ENCODE measurements at regions not wholly inside any gene's neighbourhood (a gene's known extent, or its start where the extent isn't known, plus 50 kb on each side); places are given as distances from the start of the nearest gene placed in this dataset.

DNA sequence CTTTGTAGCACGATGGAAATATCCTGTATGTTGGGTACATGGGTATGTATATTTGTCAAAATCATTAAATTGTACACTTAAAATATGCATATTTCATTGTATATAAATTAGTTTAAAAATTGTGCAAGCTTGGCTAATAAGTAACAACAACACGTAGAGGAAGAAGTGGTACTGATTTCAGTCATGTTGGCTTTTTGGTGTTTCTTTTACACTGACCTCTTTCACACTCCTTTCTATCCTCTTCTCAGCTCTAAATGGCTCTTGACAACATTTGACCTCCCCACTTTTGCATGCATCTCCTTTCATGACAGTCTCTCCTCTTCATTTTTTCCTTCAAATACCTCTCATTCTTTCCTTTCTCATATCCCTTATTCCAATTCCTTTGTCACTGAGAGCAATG, 801.4 kb upstream of the ZEB2 start:
- H3K4me3 ChIP-seq (ENCODE audit: control insufficient read depth in 1 of 7, extremely low read depth in 1 of 7, insufficient read depth in 4 of 7, low read depth in 2 of 7, low read length in 6 of 7), result no peak overlapping the region
- no peaks in the 10 kb centered on the region for H3K27me3 ChIP-seq (replicated peaks in 2 of 5; ENCODE audit: control insufficient read depth in 4 of 5, insufficient read depth in 5 of 5, low read length in 4 of 5)
- POLR2A ChIA-PET, result no interaction called here
- no CpG with 5 or more reads among the region's 2 CpGs for WGBS (ENCODE audit: insufficient coverage)
- CTCF ChIA-PET, result no interaction called here
- no peak for DNase-seq
- H3K9me3 ChIP-seq (ENCODE audit: control extremely low read depth in 1 of 5, control insufficient read depth in 4 of 5, insufficient read depth in 2 of 5, low read depth in 1 of 5, low read length in 4 of 5), result no peaks in the 10 kb centered on the region
- H3K27ac ChIP-seq (ENCODE audit: insufficient read depth in 1 of 2, low read depth in 1 of 2, low read length in 2 of 2, poor library complexity in 1 of 2, severe bottlenecking in 2 of 2), result no peak overlapping the region
- H3K36me3 ChIP-seq (ENCODE audit: control insufficient read depth in 4 of 4, insufficient read depth in 4 of 4, low read length in 3 of 4), result no peaks in the 10 kb centered on the region
- peaks cover 5 to 9% (median 6%) of the 10 kb centered on the region in 4 experiments for H3K4me1 ChIP-seq (ENCODE audit: control extremely low read depth in 1 of 4, control insufficient read depth in 4 of 4, insufficient read depth in 4 of 4, low read length in 3 of 4)

- Histone ChIP-seq H3K27ac (ENCODE audit: insufficient read depth in 1 of 2, low read depth in 1 of 2, low read length in 2 of 2, poor library complexity in 1 of 2, severe bottlenecking in 2 of 2) (no peak overlapping the region), H3K4me1 (ENCODE audit: control extremely low read depth in 1 of 4, control insufficient read depth in 4 of 4, insufficient read depth in 4 of 4, low read length in 3 of 4) (no peaks in the 10 kb centered on the region), H3K36me3 (ENCODE audit: control insufficient read depth in 4 of 4, insufficient read depth in 4 of 4, low read length in 3 of 4) (no peaks in the 10 kb centered on the region), H3K4me3 (ENCODE audit: control insufficient read depth in 1 of 7, extremely low read depth in 1 of 7, insufficient read depth in 4 of 7, low read depth in 2 of 7, low read length in 6 of 7) (no peak overlapping the region), H3K27me3 (replicated peaks in 2 of 5; ENCODE audit: control insufficient read depth in 4 of 5, insufficient read depth in 5 of 5, low read length in 4 of 5) (no peaks in the 10 kb centered on the region), H3K9me3 (ENCODE audit: control extremely low read depth in 1 of 5, control insufficient read depth in 4 of 5, insufficient read depth in 2 of 5, low read depth in 1 of 5, low read length in 4 of 5) (peaks cover 0 to 9% (median 5%) of the 10 kb centered on the region in 5 experiments)
- ChIA-PET CTCF (no interaction called here), POLR2A (no interaction called here)
- DNase-seq, result no peak
- no CpG with 5 or more reads among the region's 1 CpG for WGBS (ENCODE audit: insufficient coverage)
Observed at GRCh38 chr2:145316496-145316895, 796.6 kb upstream of the ZEB2 start.

- H3K4me3 ChIP-seq (ENCODE audit: control insufficient read depth in 1 of 7, extremely low read depth in 1 of 7, insufficient read depth in 4 of 7, low read depth in 2 of 7, low read length in 6 of 7), result no peak overlapping the region
- no peaks in the 10 kb centered on the region for H3K4me1 ChIP-seq (ENCODE audit: control extremely low read depth in 1 of 4, control insufficient read depth in 4 of 4, insufficient read depth in 4 of 4, low read length in 3 of 4)
- H3K27ac ChIP-seq (ENCODE audit: insufficient read depth in 1 of 2, low read depth in 1 of 2, low read length in 2 of 2, poor library complexity in 1 of 2, severe bottlenecking in 2 of 2), result no peak overlapping the region
- CTCF ChIA-PET, result no interaction called here
- POLR2A ChIA-PET, result no interaction called here
- no peaks in the 10 kb centered on the region for H3K27me3 ChIP-seq (replicated peaks in 2 of 5; ENCODE audit: control insufficient read depth in 4 of 5, insufficient read depth in 5 of 5, low read length in 4 of 5)
- WGBS (ENCODE audit: insufficient coverage), result 100% methylated on average over 1 of the region's 3 CpGs
- no peaks in the 10 kb centered on the region for H3K36me3 ChIP-seq (ENCODE audit: control insufficient read depth in 4 of 4, insufficient read depth in 4 of 4, low read length in 3 of 4)
- H3K9me3 ChIP-seq (ENCODE audit: control extremely low read depth in 1 of 5, control insufficient read depth in 4 of 5, insufficient read depth in 2 of 5, low read depth in 1 of 5, low read length in 4 of 5), result peaks cover 0 to 14% (median 7%) of the 10 kb centered on the region in 5 experiments
- DNase-seq, result no peak
Observed at GRCh38 chr2:145315053-145315452, 795.1 kb upstream of the ZEB2 start.

- H3K9me3 ChIP-seq (ENCODE audit: control extremely low read depth in 1 of 5, control insufficient read depth in 4 of 5, insufficient read depth in 2 of 5, low read depth in 1 of 5, low read length in 4 of 5), result peaks cover 0 to 14% (median 7%) of the 10 kb centered on the region in 5 experiments
- ChIA-PET CTCF (no interaction called here), POLR2A (interaction anchor here (0.6 kb wide), 1 partner anchor 428 kb away, joined by 3 read pairs; no protein-coding TSS in a partner anchor)
- H3K4me3 ChIP-seq (ENCODE audit: control insufficient read depth in 1 of 7, extremely low read depth in 1 of 7, insufficient read depth in 4 of 7, low read depth in 2 of 7, low read length in 6 of 7), result no peak overlapping the region
- no peak overlapping the region for H3K27ac ChIP-seq (ENCODE audit: insufficient read depth in 1 of 2, low read depth in 1 of 2, low read length in 2 of 2, poor library complexity in 1 of 2, severe bottlenecking in 2 of 2)
- H3K4me1 ChIP-seq (ENCODE audit: control extremely low read depth in 1 of 4, control insufficient read depth in 4 of 4, insufficient read depth in 4 of 4, low read length in 3 of 4), result no peaks in the 10 kb centered on the region
- H3K36me3 ChIP-seq (ENCODE audit: control insufficient read depth in 4 of 4, insufficient read depth in 4 of 4, low read length in 3 of 4), result no peaks in the 10 kb centered on the region
- no peak for DNase-seq
- 100% methylated on average over 2 of the region's 3 CpGs for WGBS (ENCODE audit: insufficient coverage)
- H3K27me3 ChIP-seq (replicated peaks in 2 of 5; ENCODE audit: control insufficient read depth in 4 of 5, insufficient read depth in 5 of 5, low read length in 4 of 5), result no peaks in the 10 kb centered on the region
Observed at GRCh38 chr2:145314119-145314633, 794.3 kb upstream of the ZEB2 start.

GRCh38 chr2:145305889-145306288, 786.0 kb upstream of the ZEB2 start:
- ChIA-PET CTCF (interaction anchor here (1.0 kb wide), 1 partner anchor 12 kb away, joined by 4 read pairs; no protein-coding TSS in a partner anchor), POLR2A (no interaction called here)
- Histone ChIP-seq H3K9me3 (ENCODE audit: control extremely low read depth in 1 of 5, control insufficient read depth in 4 of 5, insufficient read depth in 2 of 5, low read depth in 1 of 5, low read length in 4 of 5) (peaks cover 0 to 5% (median 0%) of the 10 kb centered on the region in 5 experiments), H3K4me1 (ENCODE audit: control extremely low read depth in 1 of 4, control insufficient read depth in 4 of 4, insufficient read depth in 4 of 4, low read length in 3 of 4) (no peaks in the 10 kb centered on the region), H3K4me3 (ENCODE audit: control insufficient read depth in 1 of 7, extremely low read depth in 1 of 7, insufficient read depth in 4 of 7, low read depth in 2 of 7, low read length in 6 of 7) (no peak overlapping the region), H3K27ac (ENCODE audit: insufficient read depth in 1 of 2, low read depth in 1 of 2, low read length in 2 of 2, poor library complexity in 1 of 2, severe bottlenecking in 2 of 2) (no peak overlapping the region), H3K27me3 (replicated peaks in 2 of 5; ENCODE audit: control insufficient read depth in 4 of 5, insufficient read depth in 5 of 5, low read length in 4 of 5) (no peaks in the 10 kb centered on the region), H3K36me3 (ENCODE audit: control insufficient read depth in 4 of 4, insufficient read depth in 4 of 4, low read length in 3 of 4) (no peaks in the 10 kb centered on the region)
- no peak for DNase-seq
- 100% methylated on average over 1 of the region's 1 CpG for whole genome bisulfite sequencing (ENCODE audit: insufficient coverage)

DNA sequence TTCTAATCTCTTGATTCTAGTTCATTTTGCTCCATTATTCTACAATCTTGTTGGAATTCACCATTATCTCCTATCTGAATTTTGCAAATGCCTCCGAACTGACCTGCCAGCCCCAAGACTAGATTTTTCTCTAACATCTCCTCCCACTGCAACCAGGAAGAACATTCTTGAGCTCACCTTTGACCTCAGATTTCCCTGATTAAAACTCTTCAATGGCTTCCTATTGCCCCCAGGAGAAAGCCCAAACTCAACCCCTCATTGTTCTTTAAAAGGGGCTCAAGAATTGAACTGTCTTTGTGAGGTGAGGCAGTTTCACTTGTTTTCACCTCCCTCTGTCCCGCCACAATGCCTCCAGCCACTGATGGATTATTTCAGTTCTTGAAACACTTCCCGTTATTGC, 784.6 kb upstream of the ZEB2 start:
- Histone ChIP-seq H3K27me3 (replicated peaks in 2 of 5; ENCODE audit: control insufficient read depth in 4 of 5, insufficient read depth in 5 of 5, low read length in 4 of 5) (no peaks in the 10 kb centered on the region), H3K4me3 (ENCODE audit: control insufficient read depth in 1 of 7, extremely low read depth in 1 of 7, insufficient read depth in 4 of 7, low read depth in 2 of 7, low read length in 6 of 7) (no peak overlapping the region), H3K9me3 (ENCODE audit: control extremely low read depth in 1 of 5, control insufficient read depth in 4 of 5, insufficient read depth in 2 of 5, low read depth in 1 of 5, low read length in 4 of 5) (no peaks in the 10 kb centered on the region), H3K36me3 (ENCODE audit: control insufficient read depth in 4 of 4, insufficient read depth in 4 of 4, low read length in 3 of 4) (no peaks in the 10 kb centered on the region), H3K4me1 (ENCODE audit: control extremely low read depth in 1 of 4, control insufficient read depth in 4 of 4, insufficient read depth in 4 of 4, low read length in 3 of 4) (no peaks in the 10 kb centered on the region), H3K27ac (ENCODE audit: insufficient read depth in 1 of 2, low read depth in 1 of 2, low read length in 2 of 2, poor library complexity in 1 of 2, severe bottlenecking in 2 of 2) (no peak overlapping the region)
- POLR2A ChIA-PET, result no interaction called here
- CTCF ChIA-PET, result no interaction called here
- whole genome bisulfite sequencing (ENCODE audit: insufficient coverage), result 94% methylated on average over 3 of the region's 3 CpGs
- no peak for DNase-seq

GRCh38 chr2:145303536-145303935, 783.6 kb upstream of the ZEB2 start:
- H3K36me3 ChIP-seq (ENCODE audit: control insufficient read depth in 4 of 4, insufficient read depth in 4 of 4, low read length in 3 of 4), result no peaks in the 10 kb centered on the region
- CTCF ChIA-PET, result no interaction called here
- H3K9me3 ChIP-seq (ENCODE audit: control extremely low read depth in 1 of 5, control insufficient read depth in 4 of 5, insufficient read depth in 2 of 5, low read depth in 1 of 5, low read length in 4 of 5), result no peaks in the 10 kb centered on the region
- H3K4me1 ChIP-seq (ENCODE audit: control extremely low read depth in 1 of 4, control insufficient read depth in 4 of 4, insufficient read depth in 4 of 4, low read length in 3 of 4), result no peaks in the 10 kb centered on the region
- no peak overlapping the region for H3K4me3 ChIP-seq (ENCODE audit: control insufficient read depth in 1 of 7, extremely low read depth in 1 of 7, insufficient read depth in 4 of 7, low read depth in 2 of 7, low read length in 6 of 7)
- POLR2A ChIA-PET, result no interaction called here
- no peak for DNase-seq
- no peak overlapping the region for H3K27ac ChIP-seq (ENCODE audit: insufficient read depth in 1 of 2, low read depth in 1 of 2, low read length in 2 of 2, poor library complexity in 1 of 2, severe bottlenecking in 2 of 2)
- WGBS (ENCODE audit: insufficient coverage), result 100% methylated on average over 2 of the region's 2 CpGs
- no peaks in the 10 kb centered on the region for H3K27me3 ChIP-seq (replicated peaks in 2 of 5; ENCODE audit: control insufficient read depth in 4 of 5, insufficient read depth in 5 of 5, low read length in 4 of 5)

All from common myeloid progenitor, CD34-positive (primary cell).